ENCODE measurements at regions not wholly inside any gene's neighbourhood (a gene's known extent, or its start where the extent isn't known, plus 50 kb on each side); places are given as distances from the start of the nearest gene placed in this dataset.
A peak's percentile ranks its signal among the peaks of the same experiment; 100 is the strongest.

GRCh38 chr1:55413286-55413685 lies 198.1 kb upstream of the USP24 start:
- Histone ChIP-seq H3K9ac (no peak overlapping the region), H3K4me3 (no peak overlapping the region), H3K4me2 (no peak overlapping the region), H2AFZ (replicated peaks) (peak overlapping the region; percentile 50), H3K9me3 (ENCODE audit: low read depth) (peaks cover 3% of the 10 kb centered on the region), H3K4me1 (peaks cover 8% of the 10 kb centered on the region), H3F3A (ENCODE audit: low read depth) (no peaks in the 10 kb centered on the region), H3K27ac (no peak overlapping the region), H3K79me2 (ENCODE audit: low read depth) (no peaks in the 10 kb centered on the region), H3K27me3 (no peaks in the 10 kb centered on the region), H3K36me3 (no peaks in the 10 kb centered on the region), H4K20me1 (ENCODE audit: low read depth) (no peaks in the 10 kb centered on the region)
- H3K27ac Mint-ChIP-seq = peak overlapping the region; percentile 55
- H3K36me3 Mint-ChIP-seq = no peaks in the 10 kb centered on the region
- peaks cover 18% of the 10 kb centered on the region for H3K9me3 Mint-ChIP-seq
- H3K27me3 Mint-ChIP-seq (ENCODE audit: insufficient read depth, low read depth) = no peaks in the 10 kb centered on the region
- no peak overlapping the region for H3K4me3 Mint-ChIP-seq
- peaks cover 8% of the 10 kb centered on the region for H3K4me1 Mint-ChIP-seq
- TF ChIP-seq EZH2 (IDR thresholded peaks at IDR 0.05) (no peak), EZH2phosphoT487 (IDR thresholded peaks at IDR 0.05) (no peak), CTCF (IDR thresholded peaks at IDR 0.05) (no peak)
- no peak for DNase-seq (ENCODE audit: low spot score)

DNA sequence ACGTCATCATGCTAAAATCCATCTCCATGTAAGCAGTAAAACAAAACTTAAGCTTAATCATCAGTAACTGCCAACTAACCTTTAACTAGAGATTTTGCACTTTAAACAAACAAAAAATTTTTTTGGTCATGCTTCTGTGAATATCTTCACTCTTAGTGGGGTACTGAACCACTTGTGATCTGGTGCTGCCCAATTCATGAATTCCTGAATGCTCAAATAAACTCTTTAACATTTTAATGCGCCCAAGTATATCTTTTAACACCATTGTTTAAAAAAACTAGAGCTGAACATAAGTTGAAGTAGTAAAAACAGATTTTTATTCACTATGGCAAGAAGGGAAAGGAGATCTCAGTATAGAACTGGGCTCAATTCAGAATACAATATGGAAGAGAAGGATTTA lies 196.9 kb upstream of the USP24 start:
- DNase-seq (ENCODE audit: low spot score) = no peak
- no peak overlapping the region for H3K27ac ChIP-seq
- no peaks in the 10 kb centered on the region for H3F3A ChIP-seq (ENCODE audit: low read depth)
- no peak for TF ChIP-seq EZH2phosphoT487 (IDR thresholded peaks at IDR 0.05)
- TF ChIP-seq CTCF (IDR thresholded peaks at IDR 0.05) = no peak
- TF ChIP-seq EZH2 (IDR thresholded peaks at IDR 0.05) = no peak
- peaks cover 3% of the 10 kb centered on the region for H3K9me3 ChIP-seq (ENCODE audit: low read depth)
- H3K4me3 ChIP-seq = no peak overlapping the region
- H3K27me3 ChIP-seq = no peaks in the 10 kb centered on the region
- H3K36me3 Mint-ChIP-seq = no peaks in the 10 kb centered on the region
- no peaks in the 10 kb centered on the region for H3K27me3 Mint-ChIP-seq (ENCODE audit: insufficient read depth, low read depth)
- H2AFZ ChIP-seq (replicated peaks) = no peak overlapping the region
- no peak overlapping the region for H3K4me2 ChIP-seq
- peaks cover 8% of the 10 kb centered on the region for H3K4me1 ChIP-seq
- no peak overlapping the region for H3K27ac Mint-ChIP-seq
- H3K79me2 ChIP-seq (ENCODE audit: low read depth) = no peaks in the 10 kb centered on the region
- H3K4me3 Mint-ChIP-seq = no peak overlapping the region
- H3K36me3 ChIP-seq = no peaks in the 10 kb centered on the region
- peaks cover 8% of the 10 kb centered on the region for H3K4me1 Mint-ChIP-seq
- no peak overlapping the region for H3K9ac ChIP-seq
- no peaks in the 10 kb centered on the region for H4K20me1 ChIP-seq (ENCODE audit: low read depth)
- H3K9me3 Mint-ChIP-seq = peaks cover 18% of the 10 kb centered on the region

GRCh38 chr1:55402671-55403464 lies 187.7 kb upstream of the USP24 start:
- Histone ChIP-seq H3K79me2 (ENCODE audit: low read depth) (no peaks in the 10 kb centered on the region), H3K9ac (no peak overlapping the region), H2AFZ (replicated peaks) (no peak overlapping the region), H3K9me3 (ENCODE audit: low read depth) (no peaks in the 10 kb centered on the region), H3K4me1 (no peaks in the 10 kb centered on the region), H3F3A (ENCODE audit: low read depth) (no peaks in the 10 kb centered on the region), H3K36me3 (no peaks in the 10 kb centered on the region), H4K20me1 (ENCODE audit: low read depth) (no peaks in the 10 kb centered on the region), H3K4me3 (no peak overlapping the region), H3K27me3 (no peaks in the 10 kb centered on the region), H3K27ac (no peak overlapping the region), H3K4me2 (no peak overlapping the region)
- no peak for DNase-seq (ENCODE audit: low spot score)
- TF ChIP-seq CTCF (IDR thresholded peaks at IDR 0.05) (no peak), EZH2phosphoT487 (IDR thresholded peaks at IDR 0.05) (no peak), EZH2 (IDR thresholded peaks at IDR 0.05) (no peak)
- Mint-ChIP-seq H3K4me1 (no peaks in the 10 kb centered on the region), H3K4me3 (no peak overlapping the region), H3K36me3 (no peaks in the 10 kb centered on the region), H3K9me3 (no peaks in the 10 kb centered on the region), H3K27ac (no peak overlapping the region), H3K27me3 (ENCODE audit: insufficient read depth, low read depth) (no peaks in the 10 kb centered on the region)

Measured in neural progenitor cell (in vitro differentiated cells).